ENCODE measurements at regions not wholly inside any gene's neighbourhood (a gene's known extent, or its start where the extent isn't known, plus 50 kb on each side); places are given as distances from the start of the nearest gene placed in this dataset.

- Histone ChIP-seq H3K79me2 (replicated peaks; ENCODE audit: insufficient read depth, low read length) (no peaks in the 10 kb centered on the region), H3K27me3 (ENCODE audit: insufficient read depth, low read depth, low read length) (no peaks in the 10 kb centered on the region), H3K36me3 (ENCODE audit: insufficient read depth, low read length) (no peaks in the 10 kb centered on the region), H3K9ac (ENCODE audit: low read length) (no peak overlapping the region), H3K4me2 (ENCODE audit: low read length) (no peak overlapping the region), H3K9me3 (ENCODE audit: low read length) (no peaks in the 10 kb centered on the region), H3K4me3 (ENCODE audit: low read length) (no peak overlapping the region), H3K9me2 (ENCODE audit: insufficient read depth, low read length) (no peaks in the 10 kb centered on the region), H2AFZ (ENCODE audit: low read depth, low read length) (no peak overlapping the region), H3K27ac (ENCODE audit: low read length) (no peak overlapping the region), H4K20me1 (ENCODE audit: insufficient read depth) (no peaks in the 10 kb centered on the region), H3F3A (ENCODE audit: insufficient read depth, low read length, poor library complexity, severe bottlenecking) (no peaks in the 10 kb centered on the region)
- TF ChIP-seq TAF1 (IDR thresholded peaks at IDR 0.05; ENCODE audit: low read depth) = no peak
- no peak for TF ChIP-seq EZH2 (IDR thresholded peaks at IDR 0.05; ENCODE audit: borderline replicate concordance, insufficient read depth, low read length, poor library complexity, severe bottlenecking)
- no peak for TF ChIP-seq REST (IDR thresholded peaks at IDR 0.05; ENCODE audit: borderline replicate concordance)
- TF ChIP-seq EP300 (conservative IDR thresholded peaks at IDR 0.05; ENCODE audit: poor library complexity, severe bottlenecking) = no peak
- TF ChIP-seq, protein P1, sequence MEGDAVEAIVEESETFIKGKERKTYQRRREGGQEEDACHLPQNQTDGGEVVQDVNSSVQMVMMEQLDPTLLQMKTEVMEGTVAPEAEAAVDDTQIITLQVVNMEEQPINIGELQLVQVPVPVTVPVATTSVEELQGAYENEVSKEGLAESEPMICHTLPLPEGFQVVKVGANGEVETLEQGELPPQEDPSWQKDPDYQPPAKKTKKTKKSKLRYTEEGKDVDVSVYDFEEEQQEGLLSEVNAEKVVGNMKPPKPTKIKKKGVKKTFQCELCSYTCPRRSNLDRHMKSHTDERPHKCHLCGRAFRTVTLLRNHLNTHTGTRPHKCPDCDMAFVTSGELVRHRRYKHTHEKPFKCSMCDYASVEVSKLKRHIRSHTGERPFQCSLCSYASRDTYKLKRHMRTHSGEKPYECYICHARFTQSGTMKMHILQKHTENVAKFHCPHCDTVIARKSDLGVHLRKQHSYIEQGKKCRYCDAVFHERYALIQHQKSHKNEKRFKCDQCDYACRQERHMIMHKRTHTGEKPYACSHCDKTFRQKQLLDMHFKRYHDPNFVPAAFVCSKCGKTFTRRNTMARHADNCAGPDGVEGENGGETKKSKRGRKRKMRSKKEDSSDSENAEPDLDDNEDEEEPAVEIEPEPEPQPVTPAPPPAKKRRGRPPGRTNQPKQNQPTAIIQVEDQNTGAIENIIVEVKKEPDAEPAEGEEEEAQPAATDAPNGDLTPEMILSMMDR (IDR thresholded peaks at IDR 0.05; ENCODE audit: poor library complexity, severe bottlenecking) = no peak
- no peak for TF ChIP-seq POLR2AphosphoS5 (IDR thresholded peaks at IDR 0.05)
- no peak for TF ChIP-seq MXI1 (conservative IDR thresholded peaks at IDR 0.05; ENCODE audit: poor library complexity, severe bottlenecking)
- TF ChIP-seq SMC3 (conservative IDR thresholded peaks at IDR 0.05; ENCODE audit: poor library complexity) = no peak
- no peak for TF ChIP-seq RAD21 (conservative IDR thresholded peaks at IDR 0.05)
Observed at GRCh38 chr20:52321396-52321795, 129.8 kb upstream of the ZFP64 start.

GRCh38 chr20:52318651-52319050, 127.1 kb upstream of the ZFP64 start:
- no peaks in the 10 kb centered on the region for H4K20me1 ChIP-seq (ENCODE audit: insufficient read depth)
- no peak overlapping the region for H2AFZ ChIP-seq (ENCODE audit: low read depth, low read length)
- no peaks in the 10 kb centered on the region for H3K36me3 ChIP-seq (ENCODE audit: insufficient read depth, low read length)
- no peaks in the 10 kb centered on the region for H3F3A ChIP-seq (ENCODE audit: insufficient read depth, low read length, poor library complexity, severe bottlenecking)
- H3K9me3 ChIP-seq (ENCODE audit: low read length) = no peaks in the 10 kb centered on the region
- no peaks in the 10 kb centered on the region for H3K9me2 ChIP-seq (ENCODE audit: insufficient read depth, low read length)
- H3K4me2 ChIP-seq (ENCODE audit: low read length) = no peak overlapping the region
- H3K4me3 ChIP-seq (ENCODE audit: low read length) = no peak overlapping the region
- H3K27me3 ChIP-seq (ENCODE audit: insufficient read depth, low read depth, low read length) = no peaks in the 10 kb centered on the region
- no peaks in the 10 kb centered on the region for H3K79me2 ChIP-seq (replicated peaks; ENCODE audit: insufficient read depth, low read length)
- no peak for TF ChIP-seq RAD21 (conservative IDR thresholded peaks at IDR 0.05)
- TF ChIP-seq, protein P1 (IDR thresholded peaks at IDR 0.05; ENCODE audit: poor library complexity, severe bottlenecking) = no peak
- TF ChIP-seq EP300 (conservative IDR thresholded peaks at IDR 0.05; ENCODE audit: poor library complexity, severe bottlenecking) = no peak
- no peak for TF ChIP-seq SMC3 (conservative IDR thresholded peaks at IDR 0.05; ENCODE audit: poor library complexity)
- TF ChIP-seq POLR2AphosphoS5 (IDR thresholded peaks at IDR 0.05) = no peak
- no peak for TF ChIP-seq MXI1 (conservative IDR thresholded peaks at IDR 0.05; ENCODE audit: poor library complexity, severe bottlenecking)
- no peak overlapping the region for H3K9ac ChIP-seq (ENCODE audit: low read length)
- H3K27ac ChIP-seq (ENCODE audit: low read length) = no peak overlapping the region
